ENCODE measurements at regions not wholly inside any gene's neighbourhood (a gene's known extent, or its start where the extent isn't known, plus 50 kb on each side); places are given as distances from the start of the nearest gene placed in this dataset.

- no peak for TF ChIP-seq CTCF (IDR thresholded peaks at IDR 0.05; ENCODE audit: low read depth, low read length)
- TF ChIP-seq POLR2A (IDR thresholded peaks at IDR 0.05; ENCODE audit: extremely low read depth, insufficient read length): no peak
Observed at GRCh38 chr4:20433097-20433705, 181.5 kb downstream of the SLIT2 start.
